IMR-90 (cell line): ENCODE measurements at regions not wholly inside any gene's neighbourhood (a gene's known extent, or its start where the extent isn't known, plus 50 kb on each side); places are given as distances from the start of the nearest gene placed in this dataset.

Experiments used
- ATAC-seq: fragments of 200-7000 bp; cut with Tn5 transposase; 2 replicates; pipeline ENCODE4 v1.9.1; 2020; ENCODE audit warnings: low read depth, mild to moderate bottlenecking, moderate library complexity
- BruUV-seq: library from RNA; stranded (reverse); fragments of 400-500 nt; replicated peaks from 2 replicates; lab custom pipeline; 2021; lab: Mats Ljungman, UMichigan
- CTCF ChIA-PET: fragments of 300-600 bp; formaldehyde crosslinking; extraction: SDS; loops from one replicate; lab custom pipeline; 2021; ENCODE audit warnings: antibody characterized with exemption; lab: Yijun Ruan, JAX
- POLR2A ChIA-PET: fragments of 300-600 bp; sonication (Branson Sonifier 250); formaldehyde crosslinking; loops from one replicate; lab custom pipeline; 2022; ENCODE audit warnings: antibody characterized with exemption; ENCODE audit not compliant: unreplicated experiment; lab: Charles Lee
- DNase-seq: peaks from one replicate; pipeline ENCODE4 v3.0.0; 2013
- H2AFZ ChIP-seq: replicated peaks from 2 replicates; pipeline ENCODE3; 2013; ENCODE audit warnings: low read length, mild to moderate bottlenecking; ENCODE audit not compliant: poor library complexity
- H2AK5ac ChIP-seq: 2 replicates; pipeline ENCODE4 v1.6.1; 2013; ENCODE audit warnings: low read depth, low read length, inconsistent platforms
- H2AK9ac ChIP-seq: replicated peaks from 2 replicates; pipeline ENCODE3; 2013; ENCODE audit warnings: mild to moderate bottlenecking, low read depth, low read length, moderate library complexity; ENCODE audit not compliant: poor library complexity
- H2BK120ac ChIP-seq: 2 replicates; pipeline ENCODE4 v1.6.1; 2013; ENCODE audit warnings: low read depth, low read length, inconsistent platforms
- H2BK15ac ChIP-seq: 3 replicates; pipeline ENCODE4 v1.6.1; 2013; ENCODE audit warnings: low read depth, low read length, inconsistent platforms
- H2BK20ac ChIP-seq: 2 replicates; pipeline ENCODE4 v1.6.1; 2013; ENCODE audit warnings: low read depth, mild to moderate bottlenecking, inconsistent platforms, low read length, moderate library complexity
- H2BK5ac ChIP-seq: 2 replicates; pipeline ENCODE4 v1.6.1; 2013; ENCODE audit warnings: mild to moderate bottlenecking, low read depth, low read length, inconsistent platforms; ENCODE audit not compliant: poor library complexity, severe bottlenecking
- H3K14ac ChIP-seq: replicated peaks from 2 replicates; pipeline ENCODE4 v1.6.1; 2013; ENCODE audit warnings: low read depth, low read length, inconsistent platforms
- H3K18ac ChIP-seq: 2 replicates; pipeline ENCODE4 v1.6.1; 2013; ENCODE audit warnings: low read depth, low read length, control low read depth
- H3K23ac ChIP-seq: 2 replicates; pipeline ENCODE4 v1.6.1; 2013; ENCODE audit warnings: low read depth, low read length, inconsistent platforms
- H3K27ac ChIP-seq: 2 replicates; pipeline ENCODE4 v1.5.1; 2013; ENCODE audit warnings: mild to moderate bottlenecking, control low read depth, low read length; ENCODE audit not compliant: insufficient read depth
- H3K27me3 ChIP-seq: 2 replicates; pipeline ENCODE4 v1.6.1; 2013; ENCODE audit warnings: low read length; ENCODE audit not compliant: control insufficient read depth, insufficient read depth
- H3K36me3 ChIP-seq: 2 replicates; pipeline ENCODE4 v1.6.1; 2013; ENCODE audit warnings: low read length, mixed read lengths; ENCODE audit not compliant: control insufficient read depth, insufficient read depth
- H3K4ac ChIP-seq: 2 replicates; pipeline ENCODE4 v1.6.1; 2013; ENCODE audit warnings: low read depth, low read length, inconsistent platforms
- H3K4me1 ChIP-seq: 2 replicates; pipeline ENCODE4 v1.6.1; 2013; ENCODE audit warnings: low read length, mixed read lengths; ENCODE audit not compliant: control insufficient read depth, insufficient read depth
- H3K4me2 ChIP-seq: 2 replicates; pipeline ENCODE4 v1.6.1; 2013; ENCODE audit warnings: low read depth, mild to moderate bottlenecking, control low read depth, low read length, moderate library complexity
- H3K4me3 ChIP-seq: 2 replicates; pipeline ENCODE4 v1.5.1; 2013; ENCODE audit warnings: low read depth, mild to moderate bottlenecking, control low read depth, low read length, moderate library complexity; ENCODE audit not compliant: insufficient read depth
- H3K56ac ChIP-seq: 2 replicates; pipeline ENCODE4 v1.6.1; 2013; ENCODE audit warnings: low read length, inconsistent platforms; ENCODE audit not compliant: insufficient read depth; ENCODE audit errors: extremely low read depth
- H3K79me1 ChIP-seq, 2 experiments: 2 replicates each; pipeline ENCODE4 v1.6.1; 2013; ENCODE audit warnings: low read length in 2 of 2, inconsistent platforms in 1 of 2, low read depth in 1 of 2
- H3K9ac ChIP-seq: 2 replicates; pipeline ENCODE4 v1.6.1; 2013; ENCODE audit warnings: low read depth, low read length, control low read depth
- H3K9me1 ChIP-seq: 2 replicates; pipeline ENCODE4 v1.6.1; 2013; ENCODE audit warnings: low read length, inconsistent platforms; ENCODE audit not compliant: insufficient read depth
- H3K9me3 ChIP-seq: 2 replicates; pipeline ENCODE4 v1.6.1; 2013; ENCODE audit warnings: low read length; ENCODE audit not compliant: control insufficient read depth, insufficient read depth
- H4K20me1 ChIP-seq: 2 replicates; pipeline ENCODE4 v1.6.1; 2013; ENCODE audit warnings: low read length, inconsistent platforms; ENCODE audit not compliant: insufficient read depth
- H4K5ac ChIP-seq: 2 replicates; pipeline ENCODE4 v1.6.1; 2013; ENCODE audit warnings: mild to moderate bottlenecking, low read depth, low read length, control low read depth
- H4K8ac ChIP-seq, 2 experiments: 2 replicates each; pipeline ENCODE4 v1.6.1; 2013; ENCODE audit warnings: low read depth in 2 of 2, low read length in 2 of 2, control low read depth in 1 of 2, inconsistent platforms in 1 of 2
- H4K91ac ChIP-seq: 2 replicates; pipeline ENCODE4 v1.6.1; 2013; ENCODE audit warnings: low read depth, low read length, inconsistent platforms; ENCODE audit not compliant: insufficient read depth
- BHLHE40 ChIP-seq: fragments of 150-350 bp; IDR thresholded peaks from 2 replicates; pipeline ENCODE4 v1.6.1; 2016; ENCODE audit warnings: mild to moderate bottlenecking, low read depth, low read length
- FOS ChIP-seq: fragments of 150-350 bp; IDR thresholded peaks from 2 replicates; pipeline ENCODE4 v1.6.1; 2016; ENCODE audit warnings: low read depth, low read length
- RFX5 ChIP-seq: IDR thresholded peaks from 2 replicates; pipeline ENCODE4 v1.8.0; 2012; ENCODE audit warnings: low read depth, mild to moderate bottlenecking, low read length, moderate library complexity
- WGBS, 2 experiments: methylation state at CpG; one replicate each; pipeline versions ENCODE4 v1.1.5 to v1.1.7; 2013; ENCODE audit warnings: missing lambda C conversion rate in 2 of 2; ENCODE audit not compliant: insufficient read length in 1 of 2; ENCODE audit errors: extremely low coverage in 2 of 2; 5-methylcytosine and 5-hydroxymethylcytosine counted together
- dilution Hi-C: fragments of 300-500 bp; cut with HindIII; formaldehyde crosslinking; loops from one replicate; pipeline ENCODE4 v1.14.3; 2018; ENCODE audit warnings: low sequenced_read_pairs; ENCODE audit not compliant: unreplicated experiment
- in situ Hi-C: fragments of 300-500 bp; cut with MboI; formaldehyde crosslinking; loops from 3 replicates; pipeline ENCODE4 v1.14.3; 2019; ENCODE audit warnings: low sequenced_read_pairs, inconsistent platforms, mixed read lengths
- intact Hi-C: fragments of 100-400 bp; cut with micrococcal nuclease; formaldehyde crosslinking; loops from 2 replicates; pipeline ENCODE4 v1.10.0; 2022

DNA sequence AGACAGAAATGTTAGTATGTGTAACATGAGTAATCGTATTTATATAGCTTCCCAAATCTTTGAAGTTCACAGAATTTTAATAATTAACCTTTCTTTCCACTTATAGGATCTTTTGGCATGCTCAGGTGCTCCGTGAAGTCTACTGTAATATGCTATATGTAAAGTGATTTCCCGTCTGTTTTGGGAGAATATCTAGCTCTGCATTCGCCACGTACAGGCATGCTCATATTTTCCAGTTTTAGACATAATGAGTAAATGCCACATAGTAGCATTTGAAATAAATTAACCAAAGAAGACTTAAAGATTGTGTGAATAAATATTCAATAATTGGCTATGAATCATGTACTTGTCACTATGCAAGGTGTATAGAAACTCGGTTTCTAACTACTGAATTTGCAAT, 189.0 kb upstream of the CSNK1A1L start:
- POLR2A ChIA-PET: no interaction called here
- DNase-seq (no peak), ATAC-seq (no peak)
- dilution Hi-C loops (no loop called here), intact Hi-C loops (no loop called here), in situ Hi-C loops (no loop called here)
- H3K56ac ChIP-seq: no peak overlapping the region
- no peaks in the 10 kb centered on the region for H4K20me1 ChIP-seq
- no peaks in the 10 kb centered on the region for H3K36me3 ChIP-seq
- TF ChIP-seq RFX5: no peak
- TF ChIP-seq BHLHE40: no peak
- no peak for TF ChIP-seq FOS
- no peak overlapping the region for H3K4me3 ChIP-seq
- H2AK9ac ChIP-seq: no peak overlapping the region
- no peak overlapping the region for H3K9ac ChIP-seq
- H3K23ac ChIP-seq: no peak overlapping the region
- no CpG with 5 or more reads among the region's 6 CpGs for WGBS, 2 experiments
- CTCF ChIA-PET: interaction anchor here (0.6 kb wide), 1 partner anchor 236 kb away, joined by 4 read pairs; no protein-coding TSS in a partner anchor
- H3K9me1 ChIP-seq: no peaks in the 10 kb centered on the region
- no peak overlapping the region for H4K5ac ChIP-seq
- no peak overlapping the region for H2BK20ac ChIP-seq
- no peak overlapping the region for H2AK5ac ChIP-seq
- no peak overlapping the region for H3K4ac ChIP-seq
- BruUV-seq: no TSS peak
- H2BK15ac ChIP-seq: no peak overlapping the region
- no peak overlapping the region for H4K91ac ChIP-seq
- H4K8ac ChIP-seq: no peak overlapping the region
- no peak overlapping the region for H3K4me2 ChIP-seq
- no peaks in the 10 kb centered on the region for H3K27me3 ChIP-seq
- no peak overlapping the region for H3K14ac ChIP-seq
- H2BK5ac ChIP-seq: no peak overlapping the region
- no peak overlapping the region for H3K18ac ChIP-seq
- H2BK120ac ChIP-seq: no peak overlapping the region
- no peak overlapping the region for H3K27ac ChIP-seq
- H3K9me3 ChIP-seq: no peaks in the 10 kb centered on the region
- H3K79me1 ChIP-seq: no peaks in the 10 kb centered on the region
- no peaks in the 10 kb centered on the region for H3K4me1 ChIP-seq
- no peak overlapping the region for H2AFZ ChIP-seq
